ENCODE measurements at regions not wholly inside any gene's neighbourhood (a gene's known extent, or its start where the extent isn't known, plus 50 kb on each side); places are given as distances from the start of the nearest gene placed in this dataset.
"Not testable (repeated sequence)": the region's sequence is repeated elsewhere in the genome, so short reads cannot be mapped to it uniquely, and the experiment has no call there.

GRCh38 chr18:71075147-71075546 lies 786.3 kb downstream of the SOCS6 start:
- DNase-seq (ENCODE audit: low read depth), result no peak

- DNase-seq (ENCODE audit: low read depth), result no peak
These were observed 779.5 kb downstream of the SOCS6 start for GRCh38 chr18:71068338-71068737.

GRCh38 chr18:71049893-71050292 lies 761.0 kb downstream of the SOCS6 start:
- DNase-seq (ENCODE audit: low read depth), result no peak

GRCh38 chr18:71047882-71048281 lies 759.0 kb downstream of the SOCS6 start:
- no peak for DNase-seq (ENCODE audit: low read depth)

- DNase-seq (ENCODE audit: low read depth), result no peak
These were observed 756.7 kb downstream of the SOCS6 start for GRCh38 chr18:71045331-71046065.

- no peak for DNase-seq (ENCODE audit: low read depth)
These were observed 751.3 kb downstream of the SOCS6 start for GRCh38 chr18:71040161-71040560.

- no peak for DNase-seq (ENCODE audit: low read depth)
These were observed 749.4 kb downstream of the SOCS6 start for GRCh38 chr18:71038196-71038595.

GRCh38 chr18:71036783-71037182 lies 747.9 kb downstream of the SOCS6 start:
- no peak for DNase-seq (ENCODE audit: low read depth)

GRCh38 chr18:71031296-71032191 lies 742.7 kb downstream of the SOCS6 start:
- DNase-seq (ENCODE audit: low read depth), result not testable (repeated sequence)

GRCh38 chr18:71030085-71030484 lies 741.2 kb downstream of the SOCS6 start:
- DNase-seq (ENCODE audit: low read depth), result not testable (repeated sequence)

GRCh38 chr18:71028285-71028762 lies 739.5 kb downstream of the SOCS6 start:
- no peak for DNase-seq (ENCODE audit: low read depth)

GRCh38 chr18:71027531-71027930 lies 738.7 kb downstream of the SOCS6 start:
- no peak for DNase-seq (ENCODE audit: low read depth)

GRCh38 chr18:71025505-71026225 lies 736.8 kb downstream of the SOCS6 start:
- no peak for DNase-seq (ENCODE audit: low read depth)

- no peak for DNase-seq (ENCODE audit: low read depth)
These were observed 733.5 kb downstream of the SOCS6 start for GRCh38 chr18:71022389-71022788.

GRCh38 chr18:71021030-71021362 lies 732.2 kb downstream of the SOCS6 start:
- DNase-seq (ENCODE audit: low read depth), result no peak

- DNase-seq (ENCODE audit: low read depth), result no peak
These were observed 731.6 kb downstream of the SOCS6 start for GRCh38 chr18:71020342-71021029.

GRCh38 chr18:71018816-71019215 lies 730.0 kb downstream of the SOCS6 start:
- no peak for DNase-seq (ENCODE audit: low read depth)

GRCh38 chr18:71012789-71013188 lies 723.9 kb downstream of the SOCS6 start:
- DNase-seq (ENCODE audit: low read depth), result no peak

- DNase-seq (ENCODE audit: low read depth), result no peak
These were observed 722.5 kb downstream of the SOCS6 start for GRCh38 chr18:71011389-71011788.

GRCh38 chr18:71008257-71008656 lies 719.4 kb downstream of the SOCS6 start:
- DNase-seq (ENCODE audit: low read depth), result no peak

- DNase-seq (ENCODE audit: low read depth), result no peak
These were observed 712.8 kb downstream of the SOCS6 start for GRCh38 chr18:71001597-71001996.

GRCh38 chr18:70998490-70998889 lies 709.6 kb downstream of the SOCS6 start:
- DNase-seq (ENCODE audit: low read depth), result no peak
